ENCODE measurements at regions not wholly inside any gene's neighbourhood (a gene's known extent, or its start where the extent isn't known, plus 50 kb on each side); places are given as distances from the start of the nearest gene placed in this dataset.

DNA sequence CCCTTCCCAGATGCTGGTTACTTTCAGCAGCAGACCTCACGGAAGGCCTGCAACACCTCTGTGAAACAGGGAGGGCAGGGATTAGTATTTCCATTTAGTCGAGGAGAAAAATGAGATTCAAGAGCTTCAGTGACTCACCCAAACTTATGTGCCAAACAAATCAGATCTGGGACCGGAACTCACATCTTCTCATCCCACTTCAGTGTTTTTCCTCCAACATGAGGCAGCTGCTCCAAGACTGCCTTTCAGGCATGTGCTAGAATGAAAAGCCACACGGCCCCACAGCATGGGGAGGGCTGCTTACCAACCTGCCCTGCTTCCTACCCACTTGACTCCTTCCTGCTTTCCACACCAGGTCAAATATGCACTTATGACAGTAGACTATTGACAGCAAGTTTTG is 129.4 kb upstream of the SLC24A5 start:
- DNase-seq (ENCODE audit: low read depth in 3 of 3) = no peak

- DNase-seq (ENCODE audit: low read depth in 3 of 3) = no peak
Measured at GRCh38 chr15:47993051-47993450, 127.7 kb upstream of the SLC24A5 start.

GRCh38 chr15:47997195-47998080 is 123.4 kb upstream of the SLC24A5 start:
- DNase-seq (ENCODE audit: low read depth in 3 of 3) = no peak

DNA sequence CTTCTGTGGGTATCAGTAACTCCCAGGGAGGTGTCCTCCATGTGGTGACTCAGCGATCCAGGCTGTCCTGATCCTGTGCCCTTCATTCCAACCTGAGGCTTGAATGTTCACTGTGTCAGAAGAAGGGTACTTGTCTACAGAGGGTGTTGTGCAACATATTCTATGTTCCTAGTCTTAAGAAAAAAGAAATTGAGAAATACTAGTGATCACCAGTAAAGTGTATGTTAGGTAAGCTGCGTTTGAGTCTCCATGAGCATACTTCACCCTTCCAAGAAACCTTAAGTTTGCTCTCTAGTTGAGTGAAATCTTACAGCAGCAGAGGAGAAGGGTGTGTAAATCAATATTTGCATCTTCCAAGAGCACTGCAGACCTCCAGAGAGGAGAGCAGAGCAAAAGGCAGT is 122.2 kb upstream of the SLC24A5 start:
- DNase-seq (ENCODE audit: low read depth in 3 of 3) = no peak

- no peak for DNase-seq (ENCODE audit: low read depth in 3 of 3)
Measured at GRCh38 chr15:48001393-48002039, 119.3 kb upstream of the SLC24A5 start.

DNA sequence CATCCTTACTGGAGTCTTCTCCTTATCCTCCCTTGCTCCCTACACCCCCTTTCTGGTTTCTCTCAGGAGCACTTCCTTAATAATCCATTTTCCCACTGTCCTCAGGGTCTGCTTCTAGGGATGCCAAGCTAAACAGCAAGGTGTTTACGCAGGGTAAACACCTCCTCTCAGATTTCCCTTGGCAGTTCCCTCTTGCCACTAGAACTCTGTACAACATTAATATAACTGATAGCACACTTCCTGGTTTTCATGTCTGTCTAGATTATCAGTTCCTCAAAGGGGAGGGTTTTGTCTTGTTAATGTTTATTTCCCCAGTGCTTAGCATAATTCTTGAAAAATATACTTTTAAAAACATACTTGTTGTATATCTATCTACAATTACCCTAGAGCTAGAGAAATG is 118.0 kb upstream of the SLC24A5 start:
- DNase-seq (ENCODE audit: low read depth in 3 of 3) = no peak

- no peak for DNase-seq (ENCODE audit: low read depth in 3 of 3)
Measured at GRCh38 chr15:48003441-48003840, 117.3 kb upstream of the SLC24A5 start.

- DNase-seq (ENCODE audit: low read depth in 3 of 3) = no peak
Measured at GRCh38 chr15:48005077-48005476, 115.7 kb upstream of the SLC24A5 start.

DNA sequence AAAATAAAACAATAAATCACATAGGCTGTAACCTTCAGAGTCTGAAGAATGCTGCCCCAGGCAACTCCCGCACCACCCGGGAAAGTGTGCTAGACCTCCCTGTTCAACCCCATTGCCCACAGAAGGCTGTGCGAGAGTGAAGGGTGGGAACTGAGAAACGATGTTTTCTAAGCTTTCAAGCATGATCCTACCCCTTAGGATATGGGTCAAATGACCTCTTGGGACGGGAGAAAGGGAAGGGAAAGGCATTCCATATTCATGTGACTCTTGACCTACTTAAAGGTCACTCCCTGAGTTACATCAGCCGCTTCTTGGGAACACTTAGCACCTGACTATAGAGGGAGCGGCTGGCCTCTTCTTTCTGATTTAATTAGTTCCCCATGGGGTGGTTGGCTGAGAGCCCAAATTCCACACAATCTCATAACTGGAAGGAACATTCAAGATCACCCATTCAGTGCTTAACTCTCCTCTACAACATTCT is 114.7 kb upstream of the SLC24A5 start:
- DNase-seq (ENCODE audit: low read depth in 3 of 3) = no peak

DNA sequence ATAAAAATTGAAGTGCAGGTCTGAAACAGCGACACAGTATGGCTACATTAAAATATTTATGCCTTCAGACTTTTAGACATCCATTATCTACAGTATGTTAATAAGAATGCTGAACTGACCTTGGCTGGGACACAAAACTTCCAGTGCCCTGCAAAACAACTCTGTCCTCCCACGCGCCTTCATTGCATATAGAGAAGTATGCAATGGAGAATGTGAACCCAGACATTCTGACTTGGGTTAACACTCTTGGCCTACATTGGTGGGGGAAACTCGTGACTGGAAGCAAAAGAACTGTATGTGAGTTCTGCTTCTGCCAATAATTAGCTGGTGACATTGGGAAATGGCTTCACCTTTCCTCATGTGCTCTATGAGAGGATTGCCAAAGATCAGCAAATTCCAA is 110.5 kb upstream of the SLC24A5 start:
- no peak for DNase-seq (ENCODE audit: low read depth in 3 of 3)

GRCh38 chr15:48012191-48012590 is 108.6 kb upstream of the SLC24A5 start:
- no peak for DNase-seq (ENCODE audit: low read depth in 3 of 3)

DNA sequence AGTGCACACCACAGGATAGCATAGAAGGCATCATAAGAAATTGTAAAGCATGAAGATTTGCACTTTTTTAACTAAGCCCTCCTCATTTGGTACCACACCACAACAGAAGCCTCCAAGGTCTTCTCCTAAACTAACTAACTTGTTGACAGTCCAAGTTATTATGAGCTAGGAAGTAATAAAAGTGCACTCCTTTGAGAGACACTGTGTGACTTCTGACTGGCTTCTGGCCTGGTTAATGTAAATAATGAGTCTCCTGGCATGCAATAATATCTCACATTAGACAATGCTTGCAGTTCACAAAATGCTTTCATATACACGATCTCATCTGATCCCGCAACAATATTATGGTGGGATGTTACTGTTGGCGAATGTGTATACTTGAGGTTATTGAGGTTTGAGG is 103.9 kb upstream of the SLC24A5 start:
- no peak for DNase-seq (ENCODE audit: low read depth in 3 of 3)

DNA sequence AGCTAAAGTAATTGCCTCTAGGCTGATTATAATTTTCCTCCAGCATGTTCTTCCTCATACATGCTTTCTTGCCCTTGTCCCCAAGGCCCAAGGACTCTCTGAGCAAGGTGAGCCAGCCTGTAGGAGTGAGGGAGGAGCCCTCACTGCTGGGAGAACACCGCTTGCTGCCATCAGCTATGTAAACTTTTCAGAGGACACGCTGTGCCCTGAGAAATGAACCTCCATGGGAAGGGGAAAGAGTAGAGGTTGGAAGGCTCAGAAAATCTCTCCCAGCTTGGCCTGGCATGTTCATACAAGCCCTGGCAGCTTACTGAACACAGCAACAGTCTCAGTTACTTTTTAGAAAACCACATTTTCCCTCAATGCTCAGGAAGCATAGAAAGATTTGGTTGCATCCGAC is 103.0 kb upstream of the SLC24A5 start:
- no peak for DNase-seq (ENCODE audit: low read depth in 3 of 3)

GRCh38 chr15:48020166-48020565 is 100.6 kb upstream of the SLC24A5 start:
- no peak for DNase-seq (ENCODE audit: low read depth in 3 of 3)

GRCh38 chr15:48021336-48022086 is 99.3 kb upstream of the SLC24A5 start:
- no peak for DNase-seq (ENCODE audit: low read depth in 3 of 3)

DNA sequence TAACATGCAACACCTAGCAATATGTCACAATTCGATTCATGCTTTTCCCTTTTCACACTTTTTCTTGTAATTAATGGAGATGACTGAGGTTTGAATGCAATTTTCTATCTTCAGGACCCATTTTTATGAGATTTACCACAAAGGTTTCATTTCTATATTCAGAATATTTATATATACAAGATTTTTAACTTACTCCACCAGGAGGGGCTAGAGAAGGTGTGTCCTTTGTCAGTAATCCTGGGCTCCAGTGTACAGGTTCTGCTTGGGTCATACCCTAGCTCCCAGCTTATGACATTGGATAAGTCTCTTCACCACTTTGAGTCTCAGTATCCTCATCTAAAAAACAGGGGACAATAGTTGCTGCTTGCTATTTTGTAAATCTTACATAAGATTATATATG is 95.7 kb upstream of the SLC24A5 start:
- no peak for DNase-seq (ENCODE audit: low read depth in 3 of 3)

- no peak for DNase-seq (ENCODE audit: low read depth in 3 of 3)
Measured at GRCh38 chr15:48028712-48029111, 92.1 kb upstream of the SLC24A5 start.

DNA sequence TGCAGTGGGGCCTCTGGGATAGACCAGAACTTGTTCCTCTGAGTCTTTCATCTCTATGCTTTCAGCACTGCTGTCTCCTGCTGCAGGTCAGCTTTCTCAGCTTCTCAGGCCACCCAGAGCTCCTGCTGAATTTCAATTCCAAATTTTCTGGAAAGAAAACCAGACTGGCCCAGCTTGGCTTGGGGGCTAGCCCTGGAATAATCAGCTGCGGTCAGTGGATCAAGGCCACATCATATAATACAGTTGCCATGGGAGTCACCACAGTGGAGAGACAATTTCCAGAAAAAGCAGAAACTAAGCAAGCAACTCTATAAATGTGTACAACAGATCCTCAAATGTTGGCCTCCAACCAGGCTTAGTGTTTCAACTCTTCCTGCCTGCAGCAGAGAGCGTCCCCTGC is 91.1 kb upstream of the SLC24A5 start:
- DNase-seq (ENCODE audit: low read depth in 3 of 3) = no peak

GRCh38 chr15:48031466-48031865 is 89.3 kb upstream of the SLC24A5 start:
- no peak for DNase-seq (ENCODE audit: low read depth in 3 of 3)

- no peak for DNase-seq (ENCODE audit: low read depth in 3 of 3)
Measured at GRCh38 chr15:48031973-48032372, 88.8 kb upstream of the SLC24A5 start.

GRCh38 chr15:48032911-48033310 is 87.9 kb upstream of the SLC24A5 start:
- no peak for DNase-seq (ENCODE audit: low read depth in 3 of 3)

DNA sequence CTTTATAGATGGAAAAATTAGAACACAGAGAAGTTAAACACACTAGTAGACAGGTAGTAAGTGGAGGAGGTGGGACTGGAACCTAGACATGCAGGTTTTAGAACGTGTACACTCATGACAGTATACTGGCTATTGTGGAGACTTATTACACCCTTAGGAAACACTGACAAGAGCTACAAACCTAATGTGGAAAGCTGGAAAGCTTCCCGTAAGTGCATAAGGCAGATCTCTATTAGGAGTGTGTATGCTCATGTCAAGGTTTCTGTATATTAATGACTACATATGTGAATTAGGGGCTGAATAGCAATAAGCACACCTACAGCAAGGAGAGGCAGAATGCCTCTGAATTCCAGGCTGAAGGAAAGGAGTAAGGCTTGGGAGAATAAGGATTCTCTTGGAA is 82.6 kb upstream of the SLC24A5 start:
- no peak for DNase-seq (ENCODE audit: low read depth in 3 of 3)

All from stimulated activated CD4-positive, alpha-beta T cell treated with anti-CD3 and anti-CD28 coated beads, TNF-alpha, amount 100 ng/mL, for 48 hours (primary cell).